HG03354 (cell line): ENCODE measurements at regions not wholly inside any gene's neighbourhood (a gene's known extent, or its start where the extent isn't known, plus 50 kb on each side); places are given as distances from the start of the nearest gene placed in this dataset.
"Not testable (repeated sequence)": the region's sequence is repeated elsewhere in the genome, so short reads cannot be mapped to it uniquely, and the experiment has no call there.

Source experiments
- ATAC-seq: cut with Tn5 transposase; IDR thresholded peaks from one replicate; pipeline ENCODE4 v1.9.1; 2021; ENCODE audit warnings: mild to moderate bottlenecking; ENCODE audit not compliant: unreplicated experiment, poor library complexity, severe bottlenecking

DNA sequence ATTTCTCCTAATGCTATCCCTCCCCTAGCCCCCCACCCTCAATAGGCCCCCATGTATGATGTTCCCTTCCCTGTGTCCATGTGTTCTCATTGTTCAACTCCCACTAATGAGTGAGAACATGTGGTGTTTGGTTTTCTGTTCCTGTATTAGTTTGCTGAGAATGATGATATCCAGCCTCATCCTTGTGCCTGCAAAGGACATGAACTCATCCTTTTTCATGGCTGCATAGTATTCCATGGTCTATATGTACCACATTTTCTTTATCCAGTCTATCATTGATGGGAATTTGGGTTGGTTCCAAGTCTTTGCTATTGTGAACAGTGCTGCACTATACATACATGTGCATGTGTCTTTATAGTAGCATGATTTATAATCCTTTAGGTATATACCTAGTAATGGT lies 217.5 kb upstream of the ASCC3 start:
- ATAC-seq: not testable (repeated sequence)

GRCh38 chr6:101102702-101103101 lies 221.6 kb upstream of the ASCC3 start:
- no peak for ATAC-seq

DNA sequence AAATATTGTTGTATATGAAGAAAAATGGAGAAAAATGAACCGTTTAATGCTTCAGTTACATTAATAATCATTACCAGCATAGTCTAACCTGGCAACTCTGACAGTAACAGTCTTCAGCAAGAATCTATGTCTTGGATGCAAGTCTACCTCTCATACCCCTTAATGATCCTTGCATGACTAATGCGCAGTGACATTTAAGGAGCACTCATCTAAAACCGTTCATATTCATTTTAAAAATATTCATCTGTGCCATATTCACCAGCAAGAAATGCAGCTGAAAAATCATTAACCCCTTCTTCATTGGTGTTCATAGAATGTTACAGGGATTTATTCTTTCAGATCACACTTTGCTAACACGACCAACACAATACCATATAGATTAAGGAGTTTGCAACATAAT lies 227.2 kb upstream of the ASCC3 start:
- no peak for ATAC-seq

GRCh38 chr6:101110814-101111213 lies 229.7 kb upstream of the ASCC3 start:
- ATAC-seq: no peak

DNA sequence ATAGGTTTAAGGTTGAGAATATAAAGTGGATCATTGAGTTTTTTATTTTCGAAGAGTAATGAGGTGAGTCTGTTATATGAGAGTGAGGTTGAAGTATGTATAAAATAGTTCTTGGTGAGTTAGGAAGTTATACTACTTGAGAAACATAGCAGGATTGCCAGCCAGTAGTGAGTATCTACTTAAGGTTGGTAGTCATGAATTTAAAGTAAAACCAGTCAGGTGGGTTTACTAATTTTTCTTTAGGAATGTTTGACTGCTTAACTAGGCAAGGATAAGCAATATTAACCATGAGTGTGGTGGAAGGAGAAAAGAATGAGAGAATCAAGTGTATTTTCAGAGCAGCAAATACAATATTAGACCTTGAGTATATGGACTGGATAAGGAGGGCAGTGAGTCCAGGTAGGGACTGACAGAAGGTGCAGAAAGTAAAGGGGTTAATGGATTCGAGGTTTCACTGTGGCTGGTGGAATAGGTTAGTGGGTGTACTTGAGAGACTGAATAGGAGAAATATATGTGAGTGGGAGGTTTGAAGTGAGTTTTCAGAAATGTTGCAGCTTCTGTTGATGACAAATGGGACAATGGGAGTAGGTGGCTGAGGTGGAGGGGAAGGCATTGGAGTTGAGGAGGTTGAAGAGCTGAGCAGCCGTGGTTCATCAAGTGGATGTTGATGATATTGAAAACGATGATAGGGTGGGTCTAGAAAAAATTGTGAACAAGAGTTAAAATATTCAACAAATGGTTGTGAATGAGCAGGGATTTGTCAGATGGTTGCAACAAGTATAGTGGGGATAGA lies 232.5 kb upstream of the ASCC3 start:
- no peak for ATAC-seq

DNA sequence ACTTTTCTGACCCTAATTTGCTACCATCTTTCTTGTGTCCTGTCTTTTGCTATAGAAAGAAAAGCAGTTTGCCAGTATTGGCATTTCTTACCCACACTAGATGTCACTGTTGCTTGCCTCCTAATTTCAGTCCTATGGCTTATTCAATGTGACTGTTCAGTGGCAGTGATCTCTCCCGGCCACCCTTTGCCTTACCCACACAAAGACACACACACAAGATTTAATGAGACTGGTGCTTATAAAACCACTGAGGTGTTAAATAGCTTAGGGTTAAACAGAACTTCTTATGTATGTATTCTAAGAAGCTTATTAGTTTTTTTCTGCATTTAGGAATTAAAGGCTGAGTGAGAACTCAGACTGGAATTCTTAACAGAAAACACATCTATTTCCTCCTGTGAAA lies 233.6 kb upstream of the ASCC3 start:
- ATAC-seq: peak; percentile 68

GRCh38 chr6:101116337-101116736 lies 235.2 kb upstream of the ASCC3 start:
- ATAC-seq: no peak

GRCh38 chr6:101117393-101118135 lies 236.4 kb upstream of the ASCC3 start:
- no peak for ATAC-seq

- ATAC-seq: no peak
These were observed 236.9 kb upstream of the ASCC3 start for GRCh38 chr6:101118136-101118396.

GRCh38 chr6:101120747-101121146 lies 239.6 kb upstream of the ASCC3 start:
- no peak for ATAC-seq

- peak; percentile 47 for ATAC-seq
These were observed 244.3 kb upstream of the ASCC3 start for GRCh38 chr6:101125380-101125971.

DNA sequence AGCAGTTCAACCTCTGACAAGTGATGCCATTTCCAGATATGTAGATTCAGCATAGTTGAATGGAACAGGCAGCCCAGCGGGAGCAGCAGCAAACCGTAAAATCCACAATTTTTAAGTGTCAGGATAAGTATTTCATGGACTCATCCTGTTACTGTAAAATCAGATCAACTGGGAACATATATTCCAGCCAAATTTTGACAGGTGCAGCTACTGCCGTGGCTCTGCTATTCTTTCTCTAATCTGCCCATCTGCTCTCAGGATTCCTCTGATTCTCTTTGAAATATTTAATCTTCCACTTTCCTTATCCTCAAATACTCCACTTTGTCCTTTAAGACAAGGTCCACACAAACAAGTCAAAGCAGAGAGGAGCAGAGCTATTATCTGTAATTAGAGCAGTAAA lies 245.4 kb upstream of the ASCC3 start:
- no peak for ATAC-seq

DNA sequence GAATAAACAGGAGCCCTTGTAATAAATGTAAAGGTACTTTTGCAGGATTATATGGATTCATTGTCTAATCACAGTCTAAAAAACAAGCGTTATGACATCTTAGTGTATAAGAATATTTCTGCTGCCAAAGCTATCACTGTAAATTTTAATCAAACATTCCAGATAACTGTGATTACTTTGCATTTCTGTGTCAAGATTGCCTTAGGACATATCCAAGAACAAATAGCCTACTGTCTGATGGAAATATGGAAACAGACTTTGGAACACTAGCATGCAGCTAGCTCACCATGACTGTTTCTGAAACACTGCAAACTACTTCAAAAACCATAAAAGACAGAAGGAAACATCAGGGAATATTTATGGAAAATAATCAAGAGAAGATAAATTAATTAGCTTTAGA lies 248.7 kb upstream of the ASCC3 start:
- no peak for ATAC-seq

- ATAC-seq: no peak
These were observed 247.1 kb upstream of the GRIK2 start for GRCh38 chr6:101146389-101146788.

DNA sequence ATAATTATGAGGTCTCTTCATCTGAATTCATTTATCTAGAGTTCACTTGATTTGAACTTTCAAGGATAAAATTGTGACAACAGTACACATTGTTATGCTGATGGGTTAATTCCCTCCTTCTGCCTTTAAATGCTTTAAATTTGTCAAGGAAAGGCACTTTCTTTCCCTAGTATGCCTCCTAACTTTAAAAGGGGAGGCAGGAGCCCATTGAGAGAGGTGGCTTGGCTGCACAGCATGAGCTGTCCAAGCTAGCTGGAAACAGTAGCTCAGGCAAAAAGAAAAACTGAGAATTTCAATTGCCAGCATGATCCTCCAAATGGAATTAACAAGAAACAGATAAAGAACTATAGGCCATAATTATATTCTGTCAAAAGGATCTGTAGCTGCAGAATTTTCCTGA lies 243.3 kb upstream of the GRIK2 start:
- ATAC-seq: no peak

DNA sequence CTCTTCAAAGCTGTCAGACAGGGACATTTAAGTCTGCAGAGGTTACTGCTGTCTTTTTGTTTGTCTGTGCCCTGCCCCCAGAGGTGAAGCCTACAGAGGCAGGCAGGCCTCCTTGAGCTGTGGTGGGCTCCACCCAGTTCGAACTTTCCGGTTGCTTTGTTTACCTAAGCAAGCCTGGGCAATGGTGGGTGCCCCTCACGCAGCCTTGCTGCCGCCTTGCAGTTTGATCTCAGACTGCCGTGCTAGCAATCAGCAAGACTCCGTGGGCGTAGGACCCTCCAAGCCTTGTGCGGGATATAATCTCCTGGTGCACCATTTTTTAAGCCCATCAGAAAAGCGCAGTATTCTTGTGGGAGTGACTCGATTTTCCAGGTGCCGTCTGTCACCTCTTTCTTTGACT lies 235.9 kb upstream of the GRIK2 start:
- not testable (repeated sequence) for ATAC-seq

DNA sequence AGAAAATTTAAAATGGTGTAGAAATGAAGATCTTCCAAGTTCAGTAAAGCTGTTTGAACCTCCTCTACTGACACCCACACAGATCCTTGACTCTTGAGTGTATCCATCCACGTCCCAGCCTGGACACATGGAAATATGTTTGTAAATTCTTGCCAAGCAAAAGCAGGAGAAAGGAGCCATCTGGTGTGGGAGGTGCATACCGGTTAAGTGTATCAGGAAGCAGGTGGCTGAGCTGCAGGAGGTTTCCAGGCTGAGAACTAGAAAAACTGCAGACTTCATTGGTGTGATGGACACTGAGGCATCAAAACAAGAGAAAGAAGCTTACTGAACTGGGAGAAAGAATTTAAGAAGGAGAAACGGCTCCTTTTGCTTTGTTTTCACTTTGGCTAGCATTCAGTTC lies 229.9 kb upstream of the GRIK2 start:
- ATAC-seq: no peak

GRCh38 chr6:101167638-101168037 lies 225.9 kb upstream of the GRIK2 start:
- no peak for ATAC-seq

DNA sequence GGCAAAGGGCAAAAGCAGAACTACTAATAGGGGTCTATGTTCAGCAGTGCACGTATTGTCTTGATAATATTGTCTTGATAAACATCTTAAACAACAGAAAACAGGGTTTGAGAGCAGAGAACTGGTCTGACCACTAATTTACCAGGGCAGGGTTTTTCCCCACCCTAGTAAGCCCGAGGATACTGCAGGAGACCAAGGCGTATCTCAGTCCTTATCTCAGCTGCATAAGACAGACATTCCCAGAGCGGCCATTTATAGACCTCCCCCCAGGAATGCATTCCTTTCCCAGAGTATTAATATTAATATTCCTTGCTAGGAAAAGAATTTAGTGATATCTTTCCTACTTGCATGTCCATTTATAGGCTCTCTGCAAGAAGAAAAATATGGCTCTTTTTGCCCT lies 222.5 kb upstream of the GRIK2 start:
- not testable (repeated sequence) for ATAC-seq

GRCh38 chr6:101178748-101179147 lies 214.8 kb upstream of the GRIK2 start:
- ATAC-seq: no peak

DNA sequence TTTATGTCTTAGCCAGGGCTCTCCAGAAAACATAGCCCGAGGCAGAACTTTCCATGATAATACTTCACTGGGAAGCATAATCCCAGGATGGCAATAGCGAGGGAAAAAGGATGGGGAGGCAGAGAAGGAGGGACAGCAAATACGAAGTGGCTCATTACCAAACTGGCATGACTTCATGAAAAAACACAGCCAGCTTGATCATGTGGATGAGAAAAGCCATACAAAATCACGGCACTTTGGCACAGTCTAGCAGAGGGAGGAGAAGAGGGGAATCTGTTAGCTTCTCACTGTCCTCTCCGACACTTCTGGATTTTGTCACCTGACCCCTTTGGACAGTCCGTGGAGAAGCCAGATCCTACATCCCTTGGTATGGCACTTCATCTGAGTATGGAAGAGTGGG lies 212.5 kb upstream of the GRIK2 start:
- ATAC-seq: no peak
